HEK293 (cell line): ENCODE measurements at regions not wholly inside any gene's neighbourhood (a gene's known extent, or its start where the extent isn't known, plus 50 kb on each side); places are given as distances from the start of the nearest gene placed in this dataset.
A peak's percentile ranks its signal among the peaks of the same experiment; 100 is the strongest.

Source experiments
- CTCF ChIA-PET: fragments of 350-600 bp; formaldehyde crosslinking; extraction: SDS; loops from one replicate; lab custom pipeline; 2021; ENCODE audit warnings: antibody characterized with exemption; lab: Yijun Ruan, JAX
- POLR2A ChIA-PET: fragments of 300-600 bp; formaldehyde crosslinking; extraction: SDS; loops from one replicate; lab custom pipeline; 2020; ENCODE audit warnings: antibody characterized with exemption, inconsistent platforms; lab: Yijun Ruan, JAX
- H3K27ac ChIP-seq: fragments of 200-500 bp; sonication (Bioruptor generic); 2 replicates; pipeline ENCODE4 v1.5.1; 2014; ENCODE audit warnings: low read depth, low read length, control low read depth, inconsistent platforms; ENCODE audit errors: extremely low read depth
- H3K36me3 ChIP-seq, 2 experiments: fragments of 200-500 bp in 1 of 2; sonication (Bioruptor generic) in 1 of 2; 1 replicate in 1 of 2; 2 replicates in 1 of 2; pipeline ENCODE4 v1.5.1; 2014 to 2017; ENCODE audit warnings: inconsistent platforms in 2 of 2, low read length in 2 of 2; ENCODE audit not compliant: control insufficient read depth in 2 of 2, insufficient read depth in 1 of 2
- H3K4me1 ChIP-seq: fragments of 200-500 bp; sonication (Bioruptor generic); 2 replicates; pipeline ENCODE4 v1.5.1; 2014; ENCODE audit warnings: mild to moderate bottlenecking, low read length, inconsistent platforms; ENCODE audit not compliant: control insufficient read depth, insufficient read depth
- H3K4me3 ChIP-seq: 2 replicates; pipeline ENCODE4 v1.5.1; 2011; ENCODE audit warnings: low read depth, mild to moderate bottlenecking, control low read depth, low read length, moderate library complexity
- H3K9me3 ChIP-seq: fragments of 200-500 bp; sonication (Bioruptor generic); 2 replicates; pipeline ENCODE4 v1.5.1; 2014; ENCODE audit warnings: low read depth, low read length, inconsistent platforms; ENCODE audit not compliant: control insufficient read depth, insufficient read depth
- GLIS2 ChIP-seq: fragments of 450-650 bp; formaldehyde crosslinking; IDR thresholded peaks from 2 replicates; pipeline ENCODE4 v1.5.1; 2016; ENCODE audit warnings: missing biosample characterization, missing genetic modification characterization
- KLF10 ChIP-seq: fragments of 450-650 bp; IDR thresholded peaks from 2 replicates; pipeline ENCODE4 v1.5.1; 2018; ENCODE audit warnings: missing biosample characterization, mild to moderate bottlenecking, missing genetic modification characterization
- PRDM10 ChIP-seq: fragments of 450-650 bp; formaldehyde crosslinking; IDR thresholded peaks from 2 replicates; pipeline ENCODE4 v1.5.1; 2016; ENCODE audit warnings: missing biosample characterization, missing genetic modification characterization
- SP7 ChIP-seq: fragments of 450-650 bp; formaldehyde crosslinking; IDR thresholded peaks from 2 replicates; pipeline ENCODE4 v1.5.1; 2016; ENCODE audit warnings: missing biosample characterization, missing genetic modification characterization
- ZBTB21 ChIP-seq: fragments of 450-650 bp; formaldehyde crosslinking; IDR thresholded peaks from 2 replicates; pipeline ENCODE4 v1.5.1; 2017; ENCODE audit warnings: missing biosample characterization, missing genetic modification characterization
- ZNF184 ChIP-seq: fragments of 450-650 bp; IDR thresholded peaks from 2 replicates; pipeline ENCODE4 v1.5.1; 2018; ENCODE audit warnings: missing biosample characterization, mild to moderate bottlenecking, missing genetic modification characterization
- ZNF335 ChIP-seq: fragments of 450-650 bp; formaldehyde crosslinking; conservative IDR thresholded peaks from 2 replicates; pipeline ENCODE4 v1.5.1; 2016; ENCODE audit warnings: missing biosample characterization, missing genetic modification characterization
- ZNF416 ChIP-seq: fragments of 450-650 bp; formaldehyde crosslinking; IDR thresholded peaks from 2 replicates; pipeline ENCODE4 v1.5.1; 2016; ENCODE audit warnings: missing biosample characterization, missing genetic modification characterization
- ZNF433 ChIP-seq: fragments of 450-650 bp; formaldehyde crosslinking; IDR thresholded peaks from 2 replicates; pipeline ENCODE4 v1.5.1; 2016; ENCODE audit warnings: missing biosample characterization, missing genetic modification characterization, low read depth
- ZNF514 ChIP-seq: fragments of 450-650 bp; formaldehyde crosslinking; IDR thresholded peaks from 2 replicates; pipeline ENCODE4 v1.5.1; 2016; ENCODE audit warnings: missing biosample characterization, missing genetic modification characterization
- ZNF529 ChIP-seq: fragments of 450-650 bp; formaldehyde crosslinking; IDR thresholded peaks from 2 replicates; pipeline ENCODE4 v1.5.1; 2017; ENCODE audit warnings: missing genetic modification characterization, missing biosample characterization; ENCODE audit not compliant: insufficient replicate concordance
- ZNF549 ChIP-seq: fragments of 450-650 bp; IDR thresholded peaks from 2 replicates; pipeline ENCODE4 v1.5.1; 2018; ENCODE audit warnings: missing biosample characterization, missing genetic modification characterization, mild to moderate bottlenecking, inconsistent platforms, moderate library complexity
- ZNF670 ChIP-seq: fragments of 450-650 bp; formaldehyde crosslinking; IDR thresholded peaks from 2 replicates; pipeline ENCODE4 v1.5.1; 2016; ENCODE audit warnings: missing biosample characterization, missing genetic modification characterization, low read depth
- ZNF76 ChIP-seq: fragments of 450-650 bp; formaldehyde crosslinking; IDR thresholded peaks from 2 replicates; pipeline ENCODE4; 2016; ENCODE audit warnings: low read depth, missing biosample characterization, missing genetic modification characterization, borderline replicate concordance
- TF ChIP-seq, protein P1 (sequence below): fragments of 450-650 bp; formaldehyde crosslinking; IDR thresholded peaks from 2 replicates; pipeline ENCODE4 v1.5.1; 2016; ENCODE audit warnings: missing biosample characterization, missing genetic modification characterization
- TF ChIP-seq, protein P2 (sequence below): fragments of 450-650 bp; formaldehyde crosslinking; IDR thresholded peaks from 2 replicates; pipeline ENCODE4 v1.5.1; 2017; ENCODE audit warnings: missing biosample characterization, missing genetic modification characterization
- TF ChIP-seq, protein P3 (sequence below): fragments of 450-650 bp; formaldehyde crosslinking; IDR thresholded peaks from 2 replicates; pipeline ENCODE4 v1.5.1; 2016; ENCODE audit warnings: missing biosample characterization, missing genetic modification characterization
- TF ChIP-seq, protein P4 (sequence below): fragments of 450-650 bp; formaldehyde crosslinking; IDR thresholded peaks from 2 replicates; pipeline ENCODE4 v1.5.1; 2016; ENCODE audit warnings: missing biosample characterization, missing genetic modification characterization, low read depth

DNA sequence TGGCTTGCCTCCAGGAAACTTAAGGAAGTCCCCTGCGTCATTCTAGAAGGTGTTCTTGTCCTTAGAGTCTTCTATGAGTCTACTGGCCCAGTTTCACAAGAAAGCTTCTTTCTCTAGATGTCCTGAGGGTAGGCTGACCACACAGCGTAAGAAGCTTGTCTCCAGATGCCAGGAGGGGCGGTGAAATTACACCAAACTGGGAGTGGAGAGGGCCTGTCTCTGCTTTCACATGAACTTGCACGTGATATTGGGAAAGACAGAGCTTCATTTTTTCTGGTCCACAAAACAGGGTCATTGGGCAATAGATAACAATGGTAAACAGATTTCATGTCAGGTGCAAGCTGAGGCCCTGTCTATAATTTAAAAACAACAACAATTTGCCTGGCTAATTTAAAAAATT, 85.7 kb upstream of the TBX3 start:
- TF ChIP-seq SP7 (no peak), ZNF76 (tag by site-specific recombination) (no peak), ZNF549 (tag by site-specific recombination) (no peak), PRDM10 (tag by site-specific recombination) (no peak), GLIS2 (tag by site-specific recombination) (no peak), ZNF514 (no peak), ZNF416 (tag by site-specific recombination) (no peak), ZNF529 (tag by site-specific recombination) (no peak), KLF10 (tag by site-specific recombination) (no peak), ZNF184 (no peak), ZNF433 (no peak)
- TF ChIP-seq, protein P1, sequence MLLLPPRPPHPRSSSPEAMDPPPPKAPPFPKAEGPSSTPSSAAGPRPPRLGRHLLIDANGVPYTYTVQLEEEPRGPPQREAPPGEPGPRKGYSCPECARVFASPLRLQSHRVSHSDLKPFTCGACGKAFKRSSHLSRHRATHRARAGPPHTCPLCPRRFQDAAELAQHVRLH (tag by site-specific recombination) = no peak
- TF ChIP-seq, protein P2, sequence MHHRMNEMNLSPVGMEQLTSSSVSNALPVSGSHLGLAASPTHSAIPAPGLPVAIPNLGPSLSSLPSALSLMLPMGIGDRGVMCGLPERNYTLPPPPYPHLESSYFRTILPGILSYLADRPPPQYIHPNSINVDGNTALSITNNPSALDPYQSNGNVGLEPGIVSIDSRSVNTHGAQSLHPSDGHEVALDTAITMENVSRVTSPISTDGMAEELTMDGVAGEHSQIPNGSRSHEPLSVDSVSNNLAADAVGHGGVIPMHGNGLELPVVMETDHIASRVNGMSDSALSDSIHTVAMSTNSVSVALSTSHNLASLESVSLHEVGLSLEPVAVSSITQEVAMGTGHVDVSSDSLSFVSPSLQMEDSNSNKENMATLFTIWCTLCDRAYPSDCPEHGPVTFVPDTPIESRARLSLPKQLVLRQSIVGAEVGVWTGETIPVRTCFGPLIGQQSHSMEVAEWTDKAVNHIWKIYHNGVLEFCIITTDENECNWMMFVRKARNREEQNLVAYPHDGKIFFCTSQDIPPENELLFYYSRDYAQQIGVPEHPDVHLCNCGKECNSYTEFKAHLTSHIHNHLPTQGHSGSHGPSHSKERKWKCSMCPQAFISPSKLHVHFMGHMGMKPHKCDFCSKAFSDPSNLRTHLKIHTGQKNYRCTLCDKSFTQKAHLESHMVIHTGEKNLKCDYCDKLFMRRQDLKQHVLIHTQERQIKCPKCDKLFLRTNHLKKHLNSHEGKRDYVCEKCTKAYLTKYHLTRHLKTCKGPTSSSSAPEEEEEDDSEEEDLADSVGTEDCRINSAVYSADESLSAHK (tag by site-specific recombination) = no peak
- ChIA-PET CTCF (interaction anchor here (0.7 to 0.9 kb wide), 2 partner anchors 23 to 97 kb away, joined by 3 to 9 read pairs; no protein-coding TSS in a partner anchor), POLR2A (no interaction called here)
- H3K36me3 ChIP-seq = no peaks in the 10 kb centered on the region
- H3K27ac ChIP-seq = no peak overlapping the region
- H3K4me1 ChIP-seq = no peaks in the 10 kb centered on the region
- H3K9me3 ChIP-seq = no peaks in the 10 kb centered on the region
- no peak overlapping the region for H3K4me3 ChIP-seq

DNA sequence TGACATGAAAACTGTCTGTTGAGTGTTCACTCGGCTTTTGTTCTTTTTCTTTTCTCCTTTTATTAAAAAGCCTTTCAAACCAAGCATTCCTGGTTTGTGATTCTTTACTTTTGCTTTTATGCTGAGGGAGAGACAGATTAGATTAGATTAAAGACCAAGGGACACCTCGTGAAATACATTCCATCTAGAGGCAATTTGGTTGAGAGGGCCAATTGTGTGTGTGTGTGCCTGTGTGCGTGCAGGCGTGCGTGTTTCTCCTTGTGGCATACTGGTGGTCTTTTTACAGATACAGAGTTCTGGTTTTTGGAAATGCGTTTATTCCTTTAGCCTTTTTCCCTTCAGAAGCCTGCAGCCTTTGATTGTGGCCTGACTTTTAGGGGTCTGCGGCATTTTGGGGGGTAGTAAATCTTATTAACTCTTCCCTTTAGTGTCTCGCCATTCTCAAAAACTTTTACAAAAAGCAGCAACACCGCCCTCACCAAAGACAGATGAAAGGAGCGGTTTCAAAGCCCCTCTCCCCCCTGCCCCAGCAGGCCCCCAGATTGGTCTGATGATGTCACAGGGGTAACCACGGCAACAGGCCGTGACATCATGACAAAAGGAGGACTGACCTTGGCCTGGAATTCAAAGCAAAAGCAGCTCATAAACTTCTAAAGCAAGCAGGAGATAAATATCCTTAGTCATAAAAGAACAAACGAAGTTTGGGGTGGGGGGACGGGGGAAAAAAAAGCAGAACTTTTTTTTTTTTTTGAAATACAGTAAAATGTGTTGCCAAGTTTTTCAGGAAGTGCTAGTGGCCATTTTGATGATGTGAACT, 84.1 kb upstream of the TBX3 start:
- ChIA-PET CTCF (no interaction called here), POLR2A (no interaction called here)
- H3K4me1 ChIP-seq = no peaks in the 10 kb centered on the region
- H3K4me3 ChIP-seq = no peak overlapping the region
- TF ChIP-seq, protein P3, sequence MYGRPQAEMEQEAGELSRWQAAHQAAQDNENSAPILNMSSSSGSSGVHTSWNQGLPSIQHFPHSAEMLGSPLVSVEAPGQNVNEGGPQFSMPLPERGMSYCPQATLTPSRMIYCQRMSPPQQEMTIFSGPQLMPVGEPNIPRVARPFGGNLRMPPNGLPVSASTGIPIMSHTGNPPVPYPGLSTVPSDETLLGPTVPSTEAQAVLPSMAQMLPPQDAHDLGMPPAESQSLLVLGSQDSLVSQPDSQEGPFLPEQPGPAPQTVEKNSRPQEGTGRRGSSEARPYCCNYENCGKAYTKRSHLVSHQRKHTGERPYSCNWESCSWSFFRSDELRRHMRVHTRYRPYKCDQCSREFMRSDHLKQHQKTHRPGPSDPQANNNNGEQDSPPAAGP (tag by site-specific recombination) = no peak
- TF ChIP-seq, protein P4, sequence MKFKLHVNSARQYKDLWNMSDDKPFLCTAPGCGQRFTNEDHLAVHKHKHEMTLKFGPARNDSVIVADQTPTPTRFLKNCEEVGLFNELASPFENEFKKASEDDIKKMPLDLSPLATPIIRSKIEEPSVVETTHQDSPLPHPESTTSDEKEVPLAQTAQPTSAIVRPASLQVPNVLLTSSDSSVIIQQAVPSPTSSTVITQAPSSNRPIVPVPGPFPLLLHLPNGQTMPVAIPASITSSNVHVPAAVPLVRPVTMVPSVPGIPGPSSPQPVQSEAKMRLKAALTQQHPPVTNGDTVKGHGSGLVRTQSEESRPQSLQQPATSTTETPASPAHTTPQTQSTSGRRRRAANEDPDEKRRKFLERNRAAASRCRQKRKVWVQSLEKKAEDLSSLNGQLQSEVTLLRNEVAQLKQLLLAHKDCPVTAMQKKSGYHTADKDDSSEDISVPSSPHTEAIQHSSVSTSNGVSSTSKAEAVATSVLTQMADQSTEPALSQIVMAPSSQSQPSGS (tag by site-specific recombination) = peak; percentile 65; the same call in 1 of the 2 replicates
- TF ChIP-seq ZNF670 (tag by site-specific recombination) = no peak
- TF ChIP-seq ZBTB21 (tag by site-specific recombination) = peak; percentile 57
- TF ChIP-seq, protein P2 (tag by site-specific recombination) = peak; percentile 53; the same call in 1 of the 2 replicates
- TF ChIP-seq ZNF335 (tag by site-specific recombination) = peak; percentile 73
- TF ChIP-seq, all 188 proteins: peak for 4
- Histone ChIP-seq H3K36me3 (no peaks in the 10 kb centered on the region), H3K27ac (no peak overlapping the region), H3K9me3 (no peaks in the 10 kb centered on the region)
